K562 (cell line): ENCODE measurements at regions not wholly inside any gene's neighbourhood (a gene's known extent, or its start where the extent isn't known, plus 50 kb on each side); places are given as distances from the start of the nearest gene placed in this dataset.

Experiments used
- ATAC-seq: fragments of 200-7000 bp; cut with Tn5 transposase; 3 replicates; pipeline ENCODE4 v1.9.1; 2020; ENCODE audit warnings: moderate library complexity
- BruUV-seq: library from RNA; stranded (reverse); fragments of 400-500 nt; replicated peaks from 2 replicates; lab custom pipeline; 2021; lab: Mats Ljungman, UMichigan
- CTCF ChIA-PET: fragments of 300-600 bp; formaldehyde crosslinking; extraction: SDS; loops from one replicate; lab custom pipeline; 2021; ENCODE audit warnings: low intra/inter-chr PET ratio; lab: Yijun Ruan, JAX
- POLR2A ChIA-PET: fragments of 300-600, 350-650 bp; sonication (Branson Sonifier 250); formaldehyde crosslinking; extraction: SDS; loops from one replicate; lab custom pipeline; 2021; ENCODE audit warnings: antibody characterized with exemption, inconsistent platforms; lab: Yijun Ruan, JAX
- DNase-seq, 4 experiments: peaks; one replicate each; pipeline versions ENCODE4 v3.0.0 to v3.0.0-alpha.2; 2011 to 2018; ENCODE audit warnings: low spot score in 3 of 4, mixed read lengths in 3 of 4; ENCODE audit errors: extremely low read depth in 1 of 4
- FAIRE-seq: peaks from 2 replicates; lab custom pipeline; 2011; peaks lifted over from hg19 to GRCh38; lab: Jason Lieb, UNC
- H2AFZ ChIP-seq: 2 replicates; pipeline ENCODE4 v1.6.0; 2011; ENCODE audit warnings: low read depth, low read length, control low read depth, inconsistent platforms
- H3K27ac ChIP-seq: fragments of 200-600 bp; 3 replicates; pipeline ENCODE4 v1.8.0; 2011; ENCODE audit warnings: low read depth, mild to moderate bottlenecking, control low read depth, inconsistent platforms, low read length, moderate library complexity, mixed read lengths; ENCODE audit errors: extremely low read depth
- H3K27me3 ChIP-seq, 2 experiments: fragments of 300-600 bp in 1 of 2; 2 replicates in 1 of 2; 3 replicates in 1 of 2; pipeline versions ENCODE4 v1.6.0 to v1.8.0; 2011; ENCODE audit warnings: inconsistent platforms in 2 of 2, low read length in 2 of 2, mild to moderate bottlenecking in 1 of 2, mixed read lengths in 1 of 2, moderate library complexity in 1 of 2; ENCODE audit not compliant: control insufficient read depth in 2 of 2, insufficient read depth in 2 of 2
- H3K36me3 ChIP-seq: fragments of 300-600 bp; 3 replicates; pipeline ENCODE4 v1.8.0; 2011; ENCODE audit warnings: mild to moderate bottlenecking, low read length, inconsistent platforms; ENCODE audit not compliant: control insufficient read depth, insufficient read depth
- H3K4me1 ChIP-seq, 2 experiments: fragments of 200-600 bp in 1 of 2; replicated peaks in 1 of 2; 2 replicates in 1 of 2; 3 replicates in 1 of 2; pipeline versions ENCODE4 v1.5.1 to v1.8.0; 2011; ENCODE audit warnings: inconsistent platforms in 2 of 2, low read length in 2 of 2, mild to moderate bottlenecking in 1 of 2, mixed read lengths in 1 of 2, moderate library complexity in 1 of 2; ENCODE audit not compliant: control insufficient read depth in 2 of 2, insufficient read depth in 2 of 2
- H3K4me2 ChIP-seq: 2 replicates; pipeline ENCODE4 v1.6.1; 2011; ENCODE audit warnings: low read length, control low read depth, inconsistent platforms, mixed read lengths; ENCODE audit not compliant: insufficient read depth
- H3K4me3 ChIP-seq: fragments of 200-600 bp; sonication (generic), shearing (Covaris generic); 2 replicates; pipeline ENCODE4 v1.5.1; 2016; ENCODE audit warnings: control low read depth, inconsistent platforms
- H3K79me2 ChIP-seq: fragments of 200-600 bp; 3 replicates; pipeline ENCODE4 v1.8.0; 2011; ENCODE audit warnings: low read length, inconsistent platforms; ENCODE audit not compliant: control insufficient read depth, insufficient read depth
- H3K9ac ChIP-seq, 2 experiments: 2 replicates each; pipeline versions ENCODE4 v1.6.0 to v1.6.1; 2011; ENCODE audit warnings: low read depth in 2 of 2, low read length in 2 of 2, control low read depth in 1 of 2, inconsistent platforms in 1 of 2, mild to moderate bottlenecking in 1 of 2, mixed read lengths in 1 of 2; ENCODE audit not compliant: insufficient read depth in 1 of 2
- H3K9me1 ChIP-seq: one replicate; pipeline ENCODE4 v1.6.0; 2011; ENCODE audit warnings: inconsistent platforms, mild to moderate bottlenecking, low read length, moderate library complexity; ENCODE audit not compliant: control insufficient read depth, insufficient read depth
- H3K9me3 ChIP-seq: replicated peaks from 2 replicates; pipeline ENCODE4 v1.5.1; 2011; ENCODE audit warnings: low read depth, low read length, inconsistent platforms; ENCODE audit not compliant: control insufficient read depth, insufficient read depth
- H4K20me1 ChIP-seq: replicated peaks from 2 replicates; pipeline ENCODE4 v1.6.1; 2011; ENCODE audit warnings: low read length, inconsistent platforms, mixed read lengths; ENCODE audit not compliant: control insufficient read depth, insufficient read depth
- CBX3 ChIP-seq, 2 experiments: IDR thresholded peaks; 1 replicate in 1 of 2; 2 replicates in 1 of 2; pipeline ENCODE4 v1.6.1; 2012; ENCODE audit warnings: inconsistent platforms in 2 of 2, low read length in 2 of 2, borderline replicate concordance in 1 of 2, control low read depth in 1 of 2
- EP300 ChIP-seq: IDR thresholded peaks from 2 replicates; pipeline ENCODE4 v1.6.1; 2012; ENCODE audit warnings: low read length, improper control_type of control experiment
- GABPA ChIP-seq: fragments of 200-800 bp; sonication (Bioruptor generic); conservative IDR thresholded peaks from 2 replicates; pipeline ENCODE4 v1.6.1; 2016; ENCODE audit warnings: low read depth, missing genetic modification characterization, missing compliant biosample characterization
- HES1 ChIP-seq: fragments of 450-650 bp; IDR thresholded peaks from 2 replicates; pipeline ENCODE4 v1.6.1; 2016; ENCODE audit warnings: low read depth, mild to moderate bottlenecking, moderate library complexity
- HOXB6 ChIP-seq: fragments of 250-450 bp; sonication (Bioruptor Pico); IDR thresholded peaks from 2 replicates; pipeline ENCODE4 v1.5.1; 2022; ENCODE audit warnings: mild to moderate bottlenecking, borderline replicate concordance
- JUND ChIP-seq, 2 experiments: IDR thresholded peaks; 2 replicates in 1 of 2; 3 replicates in 1 of 2; pipeline ENCODE4 v1.6.1; 2011; ENCODE audit warnings: borderline replicate concordance in 2 of 2, low read depth in 2 of 2, low read length in 2 of 2, improper control_type of control experiment in 1 of 2, missing biosample characterization in 1 of 2, missing genetic modification characterization in 1 of 2, missing genetic modification reagents in 1 of 2
- KAT8 ChIP-seq: fragments of 450-650 bp; IDR thresholded peaks from 2 replicates; pipeline ENCODE4 v1.6.1; 2016; ENCODE audit warnings: low read depth, mild to moderate bottlenecking
- KLF13 ChIP-seq: fragments of 450-650 bp; IDR thresholded peaks from 2 replicates; pipeline ENCODE4 v1.6.1; 2016; ENCODE audit warnings: missing genetic modification characterization, low read depth, mild to moderate bottlenecking, missing compliant biosample characterization, moderate library complexity, borderline replicate concordance
- MCM5 ChIP-seq: fragments of 450-650 bp; IDR thresholded peaks from 2 replicates; pipeline ENCODE4 v1.6.1; 2016; ENCODE audit warnings: low read depth
- MEF2D ChIP-seq: conservative IDR thresholded peaks from 2 replicates; pipeline ENCODE4 v1.6.1; 2016; ENCODE audit warnings: low read depth, missing genetic modification characterization, missing compliant biosample characterization
- RFX1 ChIP-seq: fragments of 450-650 bp; IDR thresholded peaks from 2 replicates; pipeline ENCODE4 v1.6.1; 2016; ENCODE audit warnings: mild to moderate bottlenecking, moderate library complexity
- SRSF9 ChIP-seq: fragments of 200-400 bp; formaldehyde crosslinking; IDR thresholded peaks from 2 replicates; pipeline ENCODE4 v1.6.1; 2017; ENCODE audit warnings: low read depth, low read length, borderline replicate concordance
- TBP ChIP-seq: optimal IDR thresholded peaks from 2 replicates; pipeline ENCODE3; 2011; ENCODE audit warnings: low read depth, low read length, improper control_type of control experiment
- ZBTB26 ChIP-seq: fragments of 450-650 bp; formaldehyde crosslinking; IDR thresholded peaks from 2 replicates; pipeline ENCODE4 v1.4.0; 2022; ENCODE audit warnings: missing genetic modification characterization
- ZNF146 ChIP-seq: IDR thresholded peaks from one replicate; pipeline ENCODE4 v1.6.1; 2018; ENCODE audit warnings: missing compliant biosample characterization; ENCODE audit not compliant: unreplicated experiment
- WGBS: fragments of 100-300 bp; shearing (Covaris generic); methylation state at CpG from one replicate; pipeline ENCODE4 v1.1.6; 2016; ENCODE audit warnings: low coverage, mixed read lengths; ENCODE audit not compliant: insufficient coverage; ENCODE audit errors: missing lambda C conversion rate; 5-methylcytosine and 5-hydroxymethylcytosine counted together
- in situ Hi-C: fragments of 300-500 bp; cut with MboI; formaldehyde crosslinking; loops from 4 replicates; pipeline ENCODE4 v1.15.0; 2018; ENCODE audit warnings: inconsistent platforms, mixed read lengths
- intact Hi-C: fragments of 100-400 bp; cut with micrococcal nuclease; formaldehyde crosslinking; loops from 2 replicates; pipeline ENCODE4 v1.14.2; 2022

GRCh38 chr12:23375621-23376020 is 573.8 kb downstream of the SOX5 start:
- Histone ChIP-seq H4K20me1 (no peaks in the 10 kb centered on the region), H3K4me1 (no peaks in the 10 kb centered on the region), H3K27me3 (no peaks in the 10 kb centered on the region), H3K4me2 (no peak overlapping the region), H3K36me3 (no peaks in the 10 kb centered on the region; the same call in 2 of the 3 replicates), H3K9ac (no peak overlapping the region), H3K4me3 (no peak overlapping the region), H3K9me3 (peaks cover 9% of the 10 kb centered on the region), H3K79me2 (0 out of 3 replicates have a peak, but pooled peaks cover 2% of the 10 kb centered on the region), H2AFZ (no peak overlapping the region), H3K9me1 (no peaks in the 10 kb centered on the region), H3K27ac (no peak overlapping the region)
- ATAC-seq (no peak), DNase-seq (no peak), FAIRE-seq (no peak)
- intact Hi-C loops (no loop called here), in situ Hi-C loops (no loop called here)
- ChIA-PET CTCF (no interaction called here), POLR2A (no interaction called here)
- no TSS peak for BruUV-seq
- TF ChIP-seq MEF2D (tag): no peak
- TF ChIP-seq KLF13: no peak
- TF ChIP-seq KAT8: no peak
- TF ChIP-seq JUND (IDR thresholded peaks at IDR 0.05; ENCODE audit: borderline replicate concordance, low read depth, low read length): no peak
- no peak for TF ChIP-seq JUND (tag; IDR thresholded peaks at IDR 0.05; ENCODE audit: borderline replicate concordance, low read depth, low read length)
- no peak for TF ChIP-seq ZNF146
- 58% methylated on average over 2 of the region's 3 CpGs for WGBS

GRCh38 chr12:23376238-23376637 is 573.2 kb downstream of the SOX5 start:
- CTCF ChIA-PET: no interaction called here
- in situ Hi-C loops: no loop called here
- H3K4me2 ChIP-seq: no peak overlapping the region
- intact Hi-C loops: no loop called here
- no peak overlapping the region for H3K4me3 ChIP-seq
- H2AFZ ChIP-seq: no peak overlapping the region
- H3K79me2 ChIP-seq: 0 out of 3 replicates have a peak, but pooled peaks cover 2% of the 10 kb centered on the region
- peaks cover 9% of the 10 kb centered on the region for H3K9me3 ChIP-seq
- WGBS: 51% methylated on average over 3 of the region's 3 CpGs
- H3K36me3 ChIP-seq: no peaks in the 10 kb centered on the region; the same call in 2 of the 3 replicates
- DNase-seq: no peak
- H3K4me1 ChIP-seq: no peaks in the 10 kb centered on the region
- POLR2A ChIA-PET: no interaction called here
- H3K9ac ChIP-seq: no peak overlapping the region
- ATAC-seq: peak; percentile 44; the same call in 1 of the 3 replicates
- FAIRE-seq: no peak
- H3K27ac ChIP-seq: no peak overlapping the region
- BruUV-seq: no TSS peak
- no peaks in the 10 kb centered on the region for H3K27me3 ChIP-seq
- H3K9me1 ChIP-seq: no peaks in the 10 kb centered on the region
- H4K20me1 ChIP-seq: no peaks in the 10 kb centered on the region
- no peak for TF ChIP-seq HOXB6
- TF ChIP-seq MCM5: no peak
- TF ChIP-seq EP300: no peak
- TF ChIP-seq GABPA (tag): no peak
- no peak for TF ChIP-seq RFX1
- no peak for TF ChIP-seq TBP
- TF ChIP-seq HES1: no peak
- no peak for TF ChIP-seq CBX3 (IDR thresholded peaks at IDR 0.05; ENCODE audit: borderline replicate concordance in 1 of 2, low read length in 2 of 2)
- TF ChIP-seq SRSF9: no peak
- TF ChIP-seq ZBTB26 (CRISPR knock-in tag): no peak
